Smooth muscle cell (in vitro differentiated cells): ENCODE measurements at regions not wholly inside any gene's neighbourhood (a gene's known extent, or its start where the extent isn't known, plus 50 kb on each side); places are given as distances from the start of the nearest gene placed in this dataset.

Experiments used
- DNase-seq: peaks from one replicate; lab custom pipeline; 2025; ENCODE audit not compliant: unreplicated experiment; lab: John Stamatoyannopoulos, UW
- H2AFZ ChIP-seq: fragments of 200-600 bp; sonication (generic); 2 replicates; pipeline ENCODE4 v1.6.0; 2016; ENCODE audit warnings: antibody characterized with exemption, low read depth, mild to moderate bottlenecking
- H3F3A ChIP-seq: fragments of 200-600 bp; sonication (generic); 2 replicates; pipeline ENCODE4 v1.6.0; 2017; ENCODE audit warnings: antibody characterized with exemption, low read depth
- H3K27ac ChIP-seq: fragments of 200-600 bp; sonication (generic); 2 replicates; pipeline ENCODE4 v1.5.1; 2016; ENCODE audit warnings: low read depth, mild to moderate bottlenecking
- H3K27me3 ChIP-seq: fragments of 200-600 bp; sonication (generic); 2 replicates; pipeline ENCODE4 v1.6.1; 2016; ENCODE audit warnings: low read depth, mild to moderate bottlenecking
- H3K36me3 ChIP-seq: fragments of 200-600 bp; sonication (generic); 2 replicates; pipeline ENCODE4 v1.5.1; 2016; ENCODE audit warnings: low read depth
- H3K4me1 ChIP-seq: fragments of 200-600 bp; sonication (generic); 2 replicates; pipeline ENCODE4 v1.5.1; 2016; ENCODE audit warnings: low read depth
- H3K4me2 ChIP-seq: fragments of 200-600 bp; sonication (generic); 2 replicates; pipeline ENCODE4 v1.6.0; 2016; ENCODE audit warnings: mild to moderate bottlenecking
- H3K4me3 ChIP-seq: fragments of 200-600 bp; sonication (generic); 2 replicates; pipeline ENCODE4 v1.5.1; 2016; ENCODE audit warnings: mild to moderate bottlenecking
- H3K79me2 ChIP-seq: fragments of 200-600 bp; sonication (generic); 2 replicates; pipeline ENCODE4 v1.6.0; 2016; ENCODE audit warnings: low read depth, mild to moderate bottlenecking
- H3K9ac ChIP-seq: fragments of 200-600 bp; sonication (generic); 2 replicates; pipeline ENCODE4 v1.6.0; 2016; ENCODE audit warnings: low read depth
- H3K9me3 ChIP-seq: fragments of 200-600 bp; sonication (generic); replicated peaks from 2 replicates; pipeline ENCODE4 v1.5.1; 2016; ENCODE audit warnings: low read depth
- H4K20me1 ChIP-seq: fragments of 200-600 bp; sonication (generic); 2 replicates; pipeline ENCODE4 v1.6.0; 2016; ENCODE audit warnings: low read depth
- CTCF ChIP-seq: fragments of 200-600 bp; sonication (generic); IDR thresholded peaks from 2 replicates; pipeline ENCODE4 v1.5.1; 2017; ENCODE audit warnings: borderline replicate concordance, mild to moderate bottlenecking, antibody characterized with exemption; ENCODE audit not compliant: insufficient read depth, poor library complexity, severe bottlenecking
- WGBS: methylation state at CpG from one replicate; pipeline ENCODE4 v1.1.7; 2016; ENCODE audit warnings: low lambda C conversion rate; 5-methylcytosine and 5-hydroxymethylcytosine counted together

DNA sequence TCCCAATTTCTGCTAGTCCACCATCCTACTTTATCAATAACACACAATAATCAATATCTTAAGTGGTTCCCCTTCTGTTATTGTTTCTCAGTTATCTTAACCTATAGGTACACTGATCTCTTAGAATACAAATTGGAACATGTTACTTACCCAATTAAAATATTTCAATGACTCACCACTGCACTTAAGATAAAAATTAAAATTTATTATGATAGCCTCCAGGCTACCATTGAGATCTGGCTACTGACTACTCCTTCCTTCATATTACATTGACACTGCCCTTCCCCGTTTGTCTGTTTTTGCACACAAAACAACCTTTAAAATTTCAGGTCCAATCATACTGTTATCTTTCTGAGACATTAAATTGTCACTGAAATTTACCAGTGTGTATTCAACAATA, 1074.7 kb downstream of the ADGRL3 start:
- Histone ChIP-seq H3K79me2 (no peaks in the 10 kb centered on the region), H3K9me3 (no peaks in the 10 kb centered on the region), H3K27me3 (no peaks in the 10 kb centered on the region), H3K4me1 (no peaks in the 10 kb centered on the region), H3K36me3 (no peaks in the 10 kb centered on the region), H3F3A (no peaks in the 10 kb centered on the region), H3K4me3 (no peak overlapping the region), H3K9ac (no peak overlapping the region), H3K27ac (no peak overlapping the region), H2AFZ (no peak overlapping the region), H4K20me1 (no peaks in the 10 kb centered on the region), H3K4me2 (no peak overlapping the region)
- 97% methylated on average over 1 of the region's 1 CpG for WGBS
- TF ChIP-seq CTCF = no peak
- no peak for DNase-seq

GRCh38 chr4:62271107-62271506, 1071.0 kb downstream of the ADGRL3 start:
- Histone ChIP-seq H3K4me2 (no peak overlapping the region), H3K27me3 (no peaks in the 10 kb centered on the region), H3K9ac (no peak overlapping the region), H3F3A (no peaks in the 10 kb centered on the region), H4K20me1 (no peaks in the 10 kb centered on the region), H3K4me1 (no peaks in the 10 kb centered on the region), H3K4me3 (no peak overlapping the region), H3K27ac (no peak overlapping the region), H3K79me2 (no peaks in the 10 kb centered on the region), H3K9me3 (no peaks in the 10 kb centered on the region), H3K36me3 (no peaks in the 10 kb centered on the region), H2AFZ (no peak overlapping the region)
- WGBS = 97% methylated on average over 4 of the region's 4 CpGs
- no peak for TF ChIP-seq CTCF
- no peak for DNase-seq

DNA sequence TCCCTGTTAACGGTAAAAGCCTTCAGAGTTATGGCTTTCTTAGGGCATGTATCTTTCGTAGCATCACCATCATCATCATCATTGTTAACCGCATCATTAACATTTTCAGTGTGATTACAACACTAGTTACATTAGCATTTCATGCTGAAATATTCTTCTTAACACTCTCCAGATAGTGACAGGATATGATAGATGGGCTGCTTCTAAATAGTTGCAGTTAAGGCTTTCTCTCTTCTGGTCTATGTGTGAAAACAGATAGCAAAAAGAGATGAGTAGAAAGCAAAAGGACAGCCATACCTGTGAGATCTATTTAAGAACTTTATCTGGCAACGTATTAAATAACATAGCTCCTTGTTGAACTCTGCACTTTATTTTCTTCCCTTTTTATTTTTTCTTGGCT, 1069.8 kb downstream of the ADGRL3 start:
- Histone ChIP-seq H3K36me3 (no peaks in the 10 kb centered on the region), H3K4me3 (no peak overlapping the region), H3K27me3 (no peaks in the 10 kb centered on the region)

More for the DNA sequence above, 1069.8 kb downstream of the ADGRL3 start:
- Histone ChIP-seq H2AFZ (no peak overlapping the region), H3K4me1 (no peaks in the 10 kb centered on the region), H3K9me3 (no peaks in the 10 kb centered on the region), H3K79me2 (no peaks in the 10 kb centered on the region), H3F3A (no peaks in the 10 kb centered on the region), H3K27ac (no peak overlapping the region), H3K9ac (no peak overlapping the region), H3K4me2 (no peak overlapping the region), H4K20me1 (no peaks in the 10 kb centered on the region)
- no peak for DNase-seq
- WGBS = 92% methylated on average over 4 of the region's 4 CpGs
- TF ChIP-seq CTCF = no peak
